Endothelial cell of umbilical vein (primary cell): ENCODE measurements at regions not wholly inside any gene's neighbourhood (a gene's known extent, or its start where the extent isn't known, plus 50 kb on each side); places are given as distances from the start of the nearest gene placed in this dataset.

ENCODE experiments used
- BruUV-seq: library from RNA; stranded (reverse); fragments of 400-500 nt; replicated peaks from 2 replicates; lab custom pipeline; 2021; lab: Mats Ljungman, UMichigan
- CTCF ChIA-PET: fragments of 300-600, 350-600 bp; sonication (Branson Sonifier 250); formaldehyde crosslinking; loops from one replicate; lab custom pipeline; 2021; ENCODE audit warnings: antibody characterized with exemption, inconsistent platforms; lab: Charles Lee
- POLR2A ChIA-PET: fragments of 300-600, 350-600 bp; sonication (Branson Sonifier 250); formaldehyde crosslinking; loops from one replicate; lab custom pipeline; 2021; ENCODE audit warnings: antibody characterized with exemption, inconsistent platforms; lab: Charles Lee
- DNase-seq: peaks from one replicate; pipeline ENCODE4 v3.0.0-alpha.2; 2011; ENCODE audit warnings: low read depth, low spot score
- FAIRE-seq: peaks from 2 replicates; lab custom pipeline; 2011; peaks lifted over from hg19 to GRCh38; lab: Jason Lieb, UNC
- H2AFZ ChIP-seq: 2 replicates; pipeline ENCODE4 v1.6.0; 2012; ENCODE audit warnings: low read depth, low read length, control low read depth, inconsistent platforms
- H3K27ac ChIP-seq: 2 replicates; pipeline ENCODE4 v1.5.1; 2011; ENCODE audit warnings: low read depth, mild to moderate bottlenecking, control low read depth, low read length, moderate library complexity; ENCODE audit not compliant: insufficient read depth
- H3K27me3 ChIP-seq, 2 experiments: 2 replicates each; pipeline versions ENCODE4 v1.6.0 to v1.6.1; 2011; ENCODE audit warnings: low read length in 2 of 2, mixed read lengths in 1 of 2; ENCODE audit not compliant: control insufficient read depth in 2 of 2, insufficient read depth in 2 of 2
- H3K36me3 ChIP-seq, 2 experiments: 2 replicates in 1 of 2; 3 replicates in 1 of 2; pipeline ENCODE4 v1.5.1; 2011; ENCODE audit warnings: low read length in 2 of 2, mild to moderate bottlenecking in 1 of 2, moderate library complexity in 1 of 2; ENCODE audit not compliant: control insufficient read depth in 2 of 2, insufficient read depth in 2 of 2; ENCODE audit errors: extremely low read depth in 1 of 2
- H3K4me1 ChIP-seq: 3 replicates; pipeline ENCODE4 v1.5.1; 2011; ENCODE audit warnings: mild to moderate bottlenecking, low read length; ENCODE audit not compliant: control insufficient read depth, insufficient read depth; ENCODE audit errors: extremely low read depth
- H3K4me2 ChIP-seq: 2 replicates; pipeline ENCODE4 v1.6.1; 2011; ENCODE audit warnings: low read length, control low read depth, mixed read lengths; ENCODE audit not compliant: insufficient read depth
- H3K4me3 ChIP-seq, 3 experiments: fragments of 200-600 bp in 1 of 3; sonication (generic), shearing (Covaris generic) in 1 of 3; replicated peaks in 1 of 3; 2 replicates each; pipeline ENCODE4 v1.5.1; 2011 to 2016; ENCODE audit warnings: control low read depth in 3 of 3, low read length in 3 of 3, mild to moderate bottlenecking in 2 of 3, inconsistent platforms in 1 of 3, low read depth in 1 of 3, moderate library complexity in 1 of 3; ENCODE audit not compliant: insufficient read depth in 1 of 3
- H3K79me2 ChIP-seq: 2 replicates; pipeline ENCODE4 v1.6.0; 2012; ENCODE audit warnings: low read length, inconsistent platforms; ENCODE audit not compliant: control insufficient read depth, insufficient read depth
- H3K9ac ChIP-seq: replicated peaks from 2 replicates; pipeline ENCODE3; 2011; ENCODE audit warnings: low read length, control low read depth; ENCODE audit not compliant: insufficient read depth; ENCODE audit errors: extremely low read depth
- H3K9me1 ChIP-seq: replicated peaks from 3 replicates; pipeline ENCODE4 v1.6.0; 2011; ENCODE audit warnings: mild to moderate bottlenecking, low read length; ENCODE audit not compliant: control insufficient read depth, insufficient read depth; ENCODE audit errors: extremely low read depth
- H3K9me3 ChIP-seq: replicated peaks from 2 replicates; pipeline ENCODE4 v1.5.1; 2012; ENCODE audit warnings: low read length, inconsistent platforms; ENCODE audit not compliant: control insufficient read depth, insufficient read depth
- H4K20me1 ChIP-seq: replicated peaks from 2 replicates; pipeline ENCODE3; 2011; ENCODE audit warnings: mild to moderate bottlenecking, low read length; ENCODE audit not compliant: control insufficient read depth, insufficient read depth; ENCODE audit errors: extremely low read depth
- EZH2 ChIP-seq: IDR thresholded peaks from 2 replicates; pipeline ENCODE4 v1.6.1; 2012; ENCODE audit warnings: borderline replicate concordance, low read depth, mild to moderate bottlenecking, moderate library complexity, low read length, inconsistent platforms; ENCODE audit not compliant: severe bottlenecking
- GATA2 ChIP-seq: IDR thresholded peaks from 2 replicates; pipeline ENCODE4 v1.7.0; 2011; ENCODE audit warnings: low read depth, mild to moderate bottlenecking, moderate library complexity, mixed read lengths, low read length; ENCODE audit not compliant: insufficient read length, insufficient read depth
- JUN ChIP-seq: IDR thresholded peaks from 2 replicates; pipeline ENCODE4 v1.6.1; 2011; ENCODE audit warnings: borderline replicate concordance, low read depth; ENCODE audit not compliant: insufficient read length, insufficient read depth
- MYC ChIP-seq: IDR thresholded peaks from one replicate; pipeline ENCODE4 v1.6.1; 2011; ENCODE audit warnings: mild to moderate bottlenecking, low read depth, low read length
- POLR2AphosphoS5 ChIP-seq: IDR thresholded peaks from 2 replicates; pipeline ENCODE4 v1.6.1; 2012; ENCODE audit warnings: low read depth, mild to moderate bottlenecking, control low read depth, low read length, moderate library complexity; ENCODE audit not compliant: insufficient read depth
- dilution Hi-C: fragments of 300-500 bp; cut with MboI; formaldehyde crosslinking; loops from one replicate; pipeline ENCODE4 v1.15.0; 2019; ENCODE audit warnings: low sequenced_read_pairs; ENCODE audit not compliant: extremely low pct_ligation_motif_present
- intact Hi-C: fragments of 100-400 bp; cut with micrococcal nuclease; formaldehyde crosslinking; loops from one replicate; pipeline ENCODE4 v1.10.0; 2022
- TF ChIP-seq, protein P1 (sequence below), 2 donors: IDR thresholded peaks; 1 replicate in 1 of 2; 2 replicates in 1 of 2; pipeline ENCODE4 v1.5.1; 2011; ENCODE audit warnings: low read length in 2 of 2, mild to moderate bottlenecking in 2 of 2, moderate library complexity in 2 of 2, control low read depth in 1 of 2, inconsistent platforms in 1 of 2, low read depth in 1 of 2; ENCODE audit not compliant: insufficient read depth in 1 of 2; ENCODE audit errors: extremely low read depth in 1 of 2
- TF ChIP-seq, protein P2 (sequence below): IDR thresholded peaks from 2 replicates; pipeline ENCODE4 v1.6.1; 2011; ENCODE audit not compliant: insufficient read depth, insufficient read length

DNA sequence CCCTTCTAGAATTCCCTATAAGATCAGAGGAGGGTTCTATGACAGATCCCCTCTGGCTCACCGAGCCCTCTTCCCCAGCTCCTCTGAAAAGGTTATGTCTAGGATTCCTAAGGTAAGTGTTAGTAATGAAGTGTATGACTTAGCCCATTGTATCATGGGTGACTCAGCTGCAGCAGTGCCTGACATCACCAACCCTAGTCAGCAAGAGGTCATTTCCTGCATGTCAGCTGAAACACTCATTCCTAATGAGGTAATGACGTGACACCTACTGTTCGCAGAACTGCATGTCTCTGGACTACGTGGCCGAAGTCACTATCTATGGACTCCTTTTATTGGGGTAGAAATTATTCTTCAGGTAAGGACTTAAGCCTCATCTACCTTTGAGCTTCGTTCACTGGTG, 196.1 kb upstream of the MYT1L start:
- Histone ChIP-seq H3K36me3 (no peaks in the 10 kb centered on the region), H3K4me2 (no peak overlapping the region), H3K27ac (no peak overlapping the region), H3K9me3 (peaks cover 3% of the 10 kb centered on the region), H4K20me1 (no peaks in the 10 kb centered on the region), H3K4me1 (no peaks in the 10 kb centered on the region), H2AFZ (no peak overlapping the region), H3K79me2 (no peaks in the 10 kb centered on the region), H3K9me1 (no peaks in the 10 kb centered on the region), H3K27me3 (no peaks in the 10 kb centered on the region), H3K4me3 (no peak overlapping the region), H3K9ac (no peak overlapping the region)
- no peak for DNase-seq
- TF ChIP-seq, protein P1, sequence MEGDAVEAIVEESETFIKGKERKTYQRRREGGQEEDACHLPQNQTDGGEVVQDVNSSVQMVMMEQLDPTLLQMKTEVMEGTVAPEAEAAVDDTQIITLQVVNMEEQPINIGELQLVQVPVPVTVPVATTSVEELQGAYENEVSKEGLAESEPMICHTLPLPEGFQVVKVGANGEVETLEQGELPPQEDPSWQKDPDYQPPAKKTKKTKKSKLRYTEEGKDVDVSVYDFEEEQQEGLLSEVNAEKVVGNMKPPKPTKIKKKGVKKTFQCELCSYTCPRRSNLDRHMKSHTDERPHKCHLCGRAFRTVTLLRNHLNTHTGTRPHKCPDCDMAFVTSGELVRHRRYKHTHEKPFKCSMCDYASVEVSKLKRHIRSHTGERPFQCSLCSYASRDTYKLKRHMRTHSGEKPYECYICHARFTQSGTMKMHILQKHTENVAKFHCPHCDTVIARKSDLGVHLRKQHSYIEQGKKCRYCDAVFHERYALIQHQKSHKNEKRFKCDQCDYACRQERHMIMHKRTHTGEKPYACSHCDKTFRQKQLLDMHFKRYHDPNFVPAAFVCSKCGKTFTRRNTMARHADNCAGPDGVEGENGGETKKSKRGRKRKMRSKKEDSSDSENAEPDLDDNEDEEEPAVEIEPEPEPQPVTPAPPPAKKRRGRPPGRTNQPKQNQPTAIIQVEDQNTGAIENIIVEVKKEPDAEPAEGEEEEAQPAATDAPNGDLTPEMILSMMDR (IDR thresholded peaks at IDR 0.05; ENCODE audit: extremely low read depth in 1 of 2, insufficient read depth in 1 of 2, low read depth in 1 of 2, low read length in 2 of 2) = no peak
- TF ChIP-seq EZH2 = no peak
- no peak for TF ChIP-seq POLR2AphosphoS5
- intact Hi-C loops (no loop called here), dilution Hi-C loops (no loop called here)
- POLR2A ChIA-PET = no interaction called here
- no peak for FAIRE-seq
- BruUV-seq = no TSS peak
- CTCF ChIA-PET = no interaction called here

DNA sequence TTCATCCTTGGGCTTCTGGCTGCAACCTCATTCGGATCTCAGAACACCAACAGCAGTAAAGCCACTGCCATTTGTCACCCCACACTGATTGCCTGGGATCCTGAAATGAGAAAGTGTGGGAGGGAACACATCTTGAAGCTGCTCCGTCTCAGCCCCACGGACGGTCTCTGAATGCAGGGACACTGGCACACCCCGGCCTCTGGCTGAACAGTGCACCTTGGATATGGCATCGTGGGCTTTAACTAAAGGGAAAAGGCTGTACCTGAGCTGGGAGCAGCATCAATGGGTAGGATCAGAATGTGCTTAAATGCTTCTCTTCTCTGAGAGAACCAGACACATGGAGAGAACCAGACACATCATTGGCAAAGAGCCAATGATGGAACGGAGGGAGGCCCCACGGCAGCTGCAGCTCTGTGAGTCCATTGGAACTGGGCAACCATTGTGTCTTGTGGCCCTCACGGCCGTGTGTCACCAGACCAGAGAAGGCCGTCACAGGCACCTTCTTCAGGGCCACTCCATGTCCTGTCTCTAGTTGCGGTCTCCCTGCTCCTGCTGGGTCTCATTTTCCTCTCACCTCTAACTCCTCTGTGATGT, 193.4 kb upstream of the MYT1L start:
- no peak for TF ChIP-seq JUN
- TF ChIP-seq, protein P1 (IDR thresholded peaks at IDR 0.05; ENCODE audit: extremely low read depth in 1 of 2, insufficient read depth in 1 of 2, low read depth in 1 of 2, low read length in 2 of 2) = no peak
- TF ChIP-seq MYC = no peak
- TF ChIP-seq GATA2 = no peak
- TF ChIP-seq, protein P2, sequence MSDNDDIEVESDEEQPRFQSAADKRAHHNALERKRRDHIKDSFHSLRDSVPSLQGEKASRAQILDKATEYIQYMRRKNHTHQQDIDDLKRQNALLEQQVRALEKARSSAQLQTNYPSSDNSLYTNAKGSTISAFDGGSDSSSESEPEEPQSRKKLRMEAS = no peak
- TF ChIP-seq EZH2 = no peak
- Histone ChIP-seq H3K36me3 (no peaks in the 10 kb centered on the region), H3K4me3 (no peak overlapping the region), H3K9me1 (no peaks in the 10 kb centered on the region), H4K20me1 (no peaks in the 10 kb centered on the region), H3K9ac (no peak overlapping the region), H2AFZ (no peak overlapping the region), H3K27me3 (no peaks in the 10 kb centered on the region), H3K4me1 (no peaks in the 10 kb centered on the region), H3K27ac (no peak overlapping the region), H3K9me3 (peaks cover 3% of the 10 kb centered on the region), H3K79me2 (no peaks in the 10 kb centered on the region), H3K4me2 (no peak overlapping the region)
- intact Hi-C loops (no loop called here), dilution Hi-C loops (no loop called here)
- DNase-seq (no peak), FAIRE-seq (no peak)
- CTCF ChIA-PET = no interaction called here
- no TSS peak for BruUV-seq
- POLR2A ChIA-PET = no interaction called here
